LNCAP (cell line): ENCODE measurements at regions not wholly inside any gene's neighbourhood (a gene's known extent, or its start where the extent isn't known, plus 50 kb on each side); places are given as distances from the start of the nearest gene placed in this dataset.

Experiments used
- TF ChIP-seq, protein P1 (sequence below): fragments of 450-650 bp; IDR thresholded peaks from 2 replicates; pipeline ENCODE4 v1.5.1; 2017; ENCODE audit warnings: mild to moderate bottlenecking

DNA sequence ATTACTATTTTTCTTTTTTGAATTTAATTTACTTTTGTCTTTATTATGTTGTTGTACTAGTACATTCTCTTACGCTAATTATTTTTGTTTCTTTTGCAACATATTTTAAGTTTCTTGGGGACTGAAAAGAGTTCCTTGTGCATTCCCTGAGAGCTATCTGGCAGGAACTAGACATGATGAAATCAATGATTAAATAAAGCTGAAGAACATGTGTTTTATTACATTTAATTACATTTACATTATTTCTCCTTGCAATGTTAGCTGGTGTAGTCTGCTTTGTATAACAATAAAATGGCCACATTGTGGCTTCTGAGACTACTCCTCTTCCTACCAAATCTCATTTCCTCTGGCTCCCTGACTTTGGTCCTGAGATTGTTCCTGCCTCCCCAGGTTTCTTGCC, 244.9 kb downstream of the NDFIP2 start:
- TF ChIP-seq, protein P1, sequence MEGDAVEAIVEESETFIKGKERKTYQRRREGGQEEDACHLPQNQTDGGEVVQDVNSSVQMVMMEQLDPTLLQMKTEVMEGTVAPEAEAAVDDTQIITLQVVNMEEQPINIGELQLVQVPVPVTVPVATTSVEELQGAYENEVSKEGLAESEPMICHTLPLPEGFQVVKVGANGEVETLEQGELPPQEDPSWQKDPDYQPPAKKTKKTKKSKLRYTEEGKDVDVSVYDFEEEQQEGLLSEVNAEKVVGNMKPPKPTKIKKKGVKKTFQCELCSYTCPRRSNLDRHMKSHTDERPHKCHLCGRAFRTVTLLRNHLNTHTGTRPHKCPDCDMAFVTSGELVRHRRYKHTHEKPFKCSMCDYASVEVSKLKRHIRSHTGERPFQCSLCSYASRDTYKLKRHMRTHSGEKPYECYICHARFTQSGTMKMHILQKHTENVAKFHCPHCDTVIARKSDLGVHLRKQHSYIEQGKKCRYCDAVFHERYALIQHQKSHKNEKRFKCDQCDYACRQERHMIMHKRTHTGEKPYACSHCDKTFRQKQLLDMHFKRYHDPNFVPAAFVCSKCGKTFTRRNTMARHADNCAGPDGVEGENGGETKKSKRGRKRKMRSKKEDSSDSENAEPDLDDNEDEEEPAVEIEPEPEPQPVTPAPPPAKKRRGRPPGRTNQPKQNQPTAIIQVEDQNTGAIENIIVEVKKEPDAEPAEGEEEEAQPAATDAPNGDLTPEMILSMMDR: no peak

DNA sequence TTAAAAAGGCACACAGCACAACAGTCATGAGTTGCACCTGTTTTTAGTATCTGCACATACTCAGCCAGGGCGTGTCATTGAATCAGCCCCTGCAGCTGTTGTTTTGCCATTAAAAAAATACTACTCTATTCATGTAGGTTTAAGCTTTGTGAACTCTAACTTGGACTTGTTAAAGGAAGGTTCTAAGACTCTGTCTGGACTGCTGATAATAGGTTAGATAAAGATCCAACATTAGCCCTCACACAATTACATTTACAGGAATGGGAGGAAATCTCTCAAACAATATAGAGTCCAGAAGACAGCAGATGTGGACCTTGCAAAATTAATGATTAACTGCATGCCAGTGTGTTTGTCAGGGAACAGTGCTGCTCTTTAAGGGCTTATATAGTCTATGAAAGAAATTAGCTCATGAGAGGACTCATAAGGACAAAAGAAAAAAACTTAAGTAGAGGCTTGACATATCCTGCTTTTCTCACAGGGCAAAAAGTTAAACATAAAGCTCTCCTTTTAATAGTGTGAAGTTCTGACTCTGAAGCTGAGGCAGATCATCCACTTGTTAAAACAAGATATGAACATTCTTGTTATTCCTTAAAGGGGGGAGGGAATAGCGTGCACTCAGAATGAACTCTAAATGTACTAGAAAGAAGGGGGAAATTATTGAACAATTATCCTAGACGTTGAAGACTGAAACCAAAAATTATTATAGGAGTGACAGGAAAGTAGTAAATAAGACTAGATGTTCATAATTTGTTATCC, 243.6 kb downstream of the NDFIP2 start:
- TF ChIP-seq, protein P1: no peak

DNA sequence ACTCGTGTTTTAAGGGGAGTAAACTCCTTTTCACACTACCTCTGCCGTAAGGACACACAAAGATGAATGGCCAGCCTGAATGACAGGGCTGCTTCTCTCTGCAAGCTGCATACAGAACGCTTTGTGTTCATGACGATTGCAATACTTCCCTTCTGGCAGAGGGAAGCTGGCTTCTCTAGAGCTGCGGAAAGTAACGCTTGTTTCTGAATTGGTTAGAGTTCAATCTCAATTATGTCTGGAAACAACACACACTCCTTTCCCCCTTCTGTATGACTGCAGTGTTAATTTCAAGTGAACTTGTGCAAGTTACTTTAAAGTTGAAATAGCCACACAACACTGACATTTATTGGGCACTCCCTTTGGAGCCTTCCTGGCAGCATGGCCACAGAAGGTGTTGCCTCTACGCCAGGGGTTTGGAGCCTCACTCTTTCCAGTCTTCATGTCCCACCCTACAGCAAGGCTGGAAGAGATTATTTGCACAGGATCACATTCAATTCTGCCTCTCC, 242.6 kb downstream of the NDFIP2 start:
- TF ChIP-seq, protein P1: no peak

DNA sequence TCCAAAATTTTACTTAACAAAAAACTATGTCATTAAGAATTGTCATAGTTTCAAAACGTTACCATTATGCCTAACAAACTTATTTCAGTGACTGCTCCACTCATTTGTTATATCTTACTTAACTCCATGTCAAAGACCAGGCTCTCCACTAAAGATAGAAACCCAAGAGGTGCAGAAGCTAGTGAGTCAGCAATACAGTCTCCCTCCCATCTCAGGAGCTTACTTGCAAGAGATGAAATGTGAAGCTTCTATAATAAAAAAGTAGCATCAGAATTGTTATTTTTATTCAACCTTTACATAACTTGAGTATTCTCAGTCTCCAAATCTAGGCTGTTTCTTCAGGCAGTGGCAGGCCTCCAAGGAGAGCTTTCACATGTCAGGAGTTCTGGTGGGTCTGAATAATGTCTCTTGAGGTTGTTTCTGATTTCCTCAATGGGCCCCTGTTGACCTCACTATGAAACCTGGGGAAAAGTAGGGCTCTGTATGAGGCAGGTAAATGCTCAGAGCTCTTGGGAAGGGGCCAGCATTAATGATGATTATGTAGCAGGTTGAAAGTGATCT, 242.0 kb downstream of the NDFIP2 start:
- TF ChIP-seq, protein P1: no peak

DNA sequence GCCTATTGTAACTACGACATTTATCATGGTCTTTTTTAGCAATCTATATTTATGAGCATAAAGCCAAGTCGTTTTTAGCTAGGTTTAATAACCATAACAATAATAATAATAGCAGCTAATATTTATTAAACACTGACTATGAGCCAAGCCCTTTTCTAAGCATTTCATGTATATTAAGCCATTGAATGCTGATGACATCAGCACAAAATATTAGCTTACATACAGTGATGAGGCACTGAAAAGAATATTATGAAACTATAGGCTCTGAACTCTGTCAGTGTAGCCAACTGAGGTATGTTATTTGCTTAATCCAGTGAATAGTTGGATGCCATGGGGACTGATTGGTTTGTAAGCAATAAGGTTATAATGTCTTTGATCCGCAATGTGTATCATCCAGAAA, 235.2 kb downstream of the NDFIP2 start:
- TF ChIP-seq, protein P1: no peak

DNA sequence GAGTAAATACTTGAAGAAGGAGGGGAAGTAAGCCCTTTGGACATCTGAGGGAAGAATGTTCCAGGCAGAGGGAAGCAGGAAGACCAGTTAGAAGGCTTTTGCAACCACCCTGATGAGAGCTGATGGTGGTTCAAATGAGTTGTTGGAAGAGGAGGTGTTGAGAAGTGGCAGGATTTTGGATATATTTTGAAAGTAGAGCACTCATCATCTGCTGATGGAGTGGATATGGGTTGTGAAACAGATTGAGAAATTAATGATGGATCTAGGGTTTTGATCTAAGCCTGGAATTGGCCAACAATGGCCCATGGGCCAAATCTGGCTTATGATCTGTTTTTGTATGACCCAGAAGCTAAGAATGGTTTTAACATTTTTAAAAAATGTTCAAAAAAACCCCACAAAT, 230.7 kb downstream of the NDFIP2 start:
- TF ChIP-seq, protein P1: no peak

DNA sequence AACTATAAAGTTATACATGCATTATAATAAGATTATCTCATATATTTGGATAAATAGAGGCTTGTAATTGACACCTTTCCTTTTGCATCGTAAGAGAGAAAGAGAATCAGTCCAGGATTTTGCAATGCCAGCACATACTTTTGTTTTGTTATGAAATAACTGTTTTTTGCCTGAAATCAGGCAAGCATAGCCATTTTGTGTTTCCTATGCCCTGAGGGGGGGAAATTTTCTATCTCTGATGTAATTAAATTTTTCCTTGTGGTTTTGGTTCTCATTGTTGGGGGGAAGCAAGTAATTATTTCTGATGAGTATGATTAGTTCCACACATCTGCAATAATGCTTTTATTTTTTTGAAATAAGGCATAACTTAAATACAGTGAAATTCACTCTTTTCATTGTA, 229.4 kb downstream of the NDFIP2 start:
- TF ChIP-seq, protein P1: no peak
